ENCODE measurements at regions not wholly inside any gene's neighbourhood (a gene's known extent, or its start where the extent isn't known, plus 50 kb on each side); places are given as distances from the start of the nearest gene placed in this dataset.

DNA sequence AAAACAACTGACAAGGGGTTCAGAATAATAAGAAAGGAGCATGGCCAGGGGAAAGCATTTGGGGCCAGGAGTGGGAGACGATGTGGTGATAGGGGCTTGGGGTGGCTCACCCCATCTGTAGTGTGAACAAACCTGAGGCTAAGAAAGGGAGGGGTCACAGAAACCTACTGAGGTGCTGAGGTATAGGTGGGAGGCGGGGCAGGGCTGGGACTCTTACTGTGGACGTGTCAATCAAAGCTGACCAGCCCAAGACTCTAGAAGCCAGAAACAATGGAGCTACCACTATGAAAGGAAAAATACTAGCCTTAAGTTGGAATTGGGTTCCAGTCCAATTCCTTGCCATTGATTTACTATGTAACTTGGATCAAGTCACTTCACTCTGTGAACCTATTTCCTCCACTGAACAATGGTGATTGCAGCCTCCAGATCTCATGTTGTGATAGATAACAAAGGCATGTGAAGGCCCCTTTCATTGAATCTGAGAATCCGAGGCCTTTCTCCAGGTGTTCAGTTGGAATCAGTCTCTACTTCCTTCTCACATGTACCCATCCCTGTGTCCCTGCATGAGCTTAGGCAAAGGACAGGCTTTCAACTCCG is 260.9 kb upstream of the HES1 start:
- Histone ChIP-seq H3K4me1 (ENCODE audit: low read depth) (peaks cover 4% of the 10 kb centered on the region), H3K4me3 (no peak overlapping the region), H3K9me3 (no peaks in the 10 kb centered on the region), H3K36me3 (ENCODE audit: low read depth) (no peaks in the 10 kb centered on the region)
- DNase-seq (no peak), ATAC-seq (no peak)
- TF ChIP-seq, protein P1, sequence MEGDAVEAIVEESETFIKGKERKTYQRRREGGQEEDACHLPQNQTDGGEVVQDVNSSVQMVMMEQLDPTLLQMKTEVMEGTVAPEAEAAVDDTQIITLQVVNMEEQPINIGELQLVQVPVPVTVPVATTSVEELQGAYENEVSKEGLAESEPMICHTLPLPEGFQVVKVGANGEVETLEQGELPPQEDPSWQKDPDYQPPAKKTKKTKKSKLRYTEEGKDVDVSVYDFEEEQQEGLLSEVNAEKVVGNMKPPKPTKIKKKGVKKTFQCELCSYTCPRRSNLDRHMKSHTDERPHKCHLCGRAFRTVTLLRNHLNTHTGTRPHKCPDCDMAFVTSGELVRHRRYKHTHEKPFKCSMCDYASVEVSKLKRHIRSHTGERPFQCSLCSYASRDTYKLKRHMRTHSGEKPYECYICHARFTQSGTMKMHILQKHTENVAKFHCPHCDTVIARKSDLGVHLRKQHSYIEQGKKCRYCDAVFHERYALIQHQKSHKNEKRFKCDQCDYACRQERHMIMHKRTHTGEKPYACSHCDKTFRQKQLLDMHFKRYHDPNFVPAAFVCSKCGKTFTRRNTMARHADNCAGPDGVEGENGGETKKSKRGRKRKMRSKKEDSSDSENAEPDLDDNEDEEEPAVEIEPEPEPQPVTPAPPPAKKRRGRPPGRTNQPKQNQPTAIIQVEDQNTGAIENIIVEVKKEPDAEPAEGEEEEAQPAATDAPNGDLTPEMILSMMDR (IDR thresholded peaks at IDR 0.05) = no peak
- intact Hi-C loops (cut with DNase I, micrococcal nuclease) = no loop called here

DNA sequence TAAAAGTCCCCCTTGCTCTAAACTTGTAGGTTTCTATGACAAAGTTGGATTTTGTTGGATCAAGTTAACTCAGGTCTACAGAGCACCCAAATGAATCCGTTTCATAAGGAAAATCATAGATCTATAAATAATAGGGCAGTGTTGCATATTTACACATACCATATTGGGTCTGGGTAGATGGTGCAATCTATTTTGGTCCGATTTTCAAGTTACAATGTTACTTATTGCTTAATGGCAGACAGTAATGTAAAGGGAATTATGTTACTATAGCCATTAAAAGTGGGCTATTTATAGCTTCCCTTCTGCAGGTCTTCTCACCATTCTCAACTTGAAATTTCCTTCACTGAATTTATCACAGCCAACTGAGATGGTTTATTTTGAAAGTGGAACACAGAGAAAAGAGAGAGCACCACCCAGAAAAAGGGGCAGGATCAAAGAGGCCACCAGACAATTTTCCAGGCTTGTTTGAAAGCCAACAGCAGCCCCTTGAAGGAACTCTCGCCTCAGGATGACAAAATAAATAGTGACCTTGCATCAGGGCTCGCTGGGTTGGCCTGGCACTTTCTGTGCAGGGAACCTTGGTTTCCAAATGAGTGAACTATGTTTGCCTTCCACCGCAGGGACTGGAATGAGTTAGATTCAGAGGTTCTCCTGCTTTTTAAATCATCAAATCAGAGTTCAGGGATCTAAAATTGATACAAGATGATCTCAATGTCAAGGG is 260.2 kb upstream of the HES1 start:
- TF ChIP-seq, protein P1 (IDR thresholded peaks at IDR 0.05) = no peak
- no peaks in the 10 kb centered on the region for H3K36me3 ChIP-seq (ENCODE audit: low read depth)
- intact Hi-C loops (cut with DNase I, micrococcal nuclease) = no loop called here
- no peaks in the 10 kb centered on the region for H3K9me3 ChIP-seq
- DNase-seq (no peak), ATAC-seq (no peak)
- H3K4me1 ChIP-seq (ENCODE audit: low read depth) = peaks cover 4% of the 10 kb centered on the region
- H3K4me3 ChIP-seq = no peak overlapping the region

DNA sequence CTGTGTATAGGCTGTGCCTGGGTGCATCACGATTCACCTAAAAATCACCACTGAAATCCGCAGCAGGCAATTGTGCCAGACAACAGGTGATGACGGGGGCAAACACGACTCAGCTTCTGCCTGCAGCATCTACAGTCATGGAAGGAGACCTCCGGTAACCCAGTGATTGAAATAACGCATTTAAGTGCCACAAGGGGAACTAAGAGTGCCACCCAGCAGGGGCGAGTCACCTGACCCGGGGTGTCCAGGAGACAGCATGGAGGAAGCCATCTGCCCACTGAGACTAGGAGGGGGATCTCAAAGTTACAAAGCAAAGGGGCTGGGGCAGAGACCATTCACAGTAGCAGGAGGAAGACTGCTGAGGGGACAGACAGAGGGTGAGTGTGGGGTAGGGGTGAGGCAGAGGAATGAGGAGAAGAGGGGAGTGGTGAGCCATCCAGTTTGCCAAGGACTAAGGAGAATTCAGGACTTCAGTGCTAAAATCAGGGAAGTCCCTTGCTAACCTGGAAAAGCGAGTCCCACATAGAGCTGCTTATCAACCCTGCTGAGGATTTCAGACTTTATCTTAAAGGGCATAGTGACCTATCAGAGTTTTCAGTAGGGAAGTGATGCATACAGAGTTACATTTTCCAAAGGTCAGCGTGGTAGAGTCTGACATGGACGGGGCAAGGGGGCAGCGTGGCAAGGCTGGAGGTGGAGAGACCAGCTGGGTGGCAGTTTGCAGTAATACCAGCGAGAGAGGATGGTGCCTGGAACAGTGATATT is 256.7 kb upstream of the HES1 start:
- intact Hi-C loops (cut with DNase I, micrococcal nuclease) = no loop called here
- ATAC-seq = no peak
- Histone ChIP-seq H3K9me3 (no peaks in the 10 kb centered on the region), H3K36me3 (ENCODE audit: low read depth) (no peaks in the 10 kb centered on the region), H3K4me1 (ENCODE audit: low read depth) (no peaks in the 10 kb centered on the region), H3K4me3 (no peak overlapping the region)
- TF ChIP-seq, protein P1 (IDR thresholded peaks at IDR 0.05) = no peak
- DNase-seq = no peak

DNA sequence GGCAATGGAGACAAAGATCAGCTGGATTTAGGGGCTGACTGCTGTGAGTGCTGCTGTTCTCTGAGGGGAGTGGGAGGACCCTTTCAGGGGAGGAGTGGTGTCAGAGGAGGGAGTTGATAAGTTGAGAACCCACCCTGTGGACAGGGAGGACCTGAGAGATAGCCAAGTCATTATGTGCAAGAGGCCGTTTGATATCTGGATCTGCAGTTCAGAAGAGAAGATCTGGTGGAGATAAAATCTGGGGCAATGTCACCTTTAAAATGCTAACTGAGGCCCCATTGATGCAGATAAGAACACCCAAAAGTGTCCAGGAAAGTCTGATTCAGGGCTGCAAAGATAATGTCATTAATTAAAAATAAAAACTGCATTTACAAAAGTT is 256.1 kb upstream of the HES1 start:
- intact Hi-C loops (cut with DNase I, micrococcal nuclease) = no loop called here
- no peaks in the 10 kb centered on the region for H3K9me3 ChIP-seq

DNA sequence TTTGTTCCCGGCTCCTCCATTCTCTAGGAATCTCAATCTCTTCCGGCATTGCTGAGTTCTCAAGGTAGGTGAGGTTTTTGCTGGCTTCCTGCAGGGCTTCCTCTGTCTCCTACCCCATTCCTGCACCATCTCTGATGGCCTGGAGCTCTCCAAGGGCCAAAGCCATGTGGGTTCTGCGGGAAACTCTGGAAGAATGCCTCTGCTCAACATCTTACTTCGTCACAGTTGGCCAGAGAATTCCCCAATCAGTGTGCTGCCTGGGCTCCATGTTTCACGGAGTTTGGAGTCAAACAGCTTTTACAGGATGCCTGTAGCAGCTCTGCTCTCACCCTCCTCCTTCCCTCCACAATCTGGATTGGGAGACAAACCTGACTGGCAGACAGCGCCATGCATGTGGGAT is 253.9 kb upstream of the HES1 start:
- Histone ChIP-seq H3K4me3 (no peak overlapping the region), H3K4me1 (ENCODE audit: low read depth) (no peaks in the 10 kb centered on the region), H3K9me3 (no peaks in the 10 kb centered on the region), H3K36me3 (ENCODE audit: low read depth) (no peaks in the 10 kb centered on the region)
- intact Hi-C loops (cut with DNase I, micrococcal nuclease) = no loop called here
- DNase-seq = no peak
- TF ChIP-seq, protein P1 (IDR thresholded peaks at IDR 0.05) = no peak
- ATAC-seq = no peak

More for the DNA sequence above, 256.1 kb upstream of the HES1 start:
- no peak for DNase-seq
- Histone ChIP-seq H3K36me3 (ENCODE audit: low read depth) (no peaks in the 10 kb centered on the region), H3K4me3 (no peak overlapping the region), H3K4me1 (ENCODE audit: low read depth) (no peaks in the 10 kb centered on the region)
- TF ChIP-seq, protein P1 (IDR thresholded peaks at IDR 0.05) = no peak
- no peak for ATAC-seq
